ENCODE measurements at regions not wholly inside any gene's neighbourhood (a gene's known extent, or its start where the extent isn't known, plus 50 kb on each side); places are given as distances from the start of the nearest gene placed in this dataset.

DNA sequence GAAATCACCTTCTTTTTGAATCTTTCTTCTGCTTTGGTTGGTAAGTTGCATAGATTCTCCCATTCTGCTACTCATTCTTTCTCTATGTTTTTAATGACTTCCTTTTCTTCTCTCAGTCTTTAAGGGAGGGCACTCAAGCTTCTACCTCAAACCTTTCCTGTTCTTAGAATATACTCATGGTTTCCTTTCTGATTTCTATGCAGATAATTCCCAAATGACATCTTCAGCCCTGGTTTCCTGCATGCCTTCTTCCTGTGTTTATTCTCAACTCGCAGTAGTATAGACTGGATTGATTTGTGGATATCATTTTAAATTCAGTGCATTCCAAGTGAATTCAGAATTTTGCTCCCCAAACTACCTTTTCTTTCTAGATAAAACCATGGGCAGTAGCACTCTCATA, 803.6 kb downstream of the METTL15 start:
- TF ChIP-seq, protein P1, sequence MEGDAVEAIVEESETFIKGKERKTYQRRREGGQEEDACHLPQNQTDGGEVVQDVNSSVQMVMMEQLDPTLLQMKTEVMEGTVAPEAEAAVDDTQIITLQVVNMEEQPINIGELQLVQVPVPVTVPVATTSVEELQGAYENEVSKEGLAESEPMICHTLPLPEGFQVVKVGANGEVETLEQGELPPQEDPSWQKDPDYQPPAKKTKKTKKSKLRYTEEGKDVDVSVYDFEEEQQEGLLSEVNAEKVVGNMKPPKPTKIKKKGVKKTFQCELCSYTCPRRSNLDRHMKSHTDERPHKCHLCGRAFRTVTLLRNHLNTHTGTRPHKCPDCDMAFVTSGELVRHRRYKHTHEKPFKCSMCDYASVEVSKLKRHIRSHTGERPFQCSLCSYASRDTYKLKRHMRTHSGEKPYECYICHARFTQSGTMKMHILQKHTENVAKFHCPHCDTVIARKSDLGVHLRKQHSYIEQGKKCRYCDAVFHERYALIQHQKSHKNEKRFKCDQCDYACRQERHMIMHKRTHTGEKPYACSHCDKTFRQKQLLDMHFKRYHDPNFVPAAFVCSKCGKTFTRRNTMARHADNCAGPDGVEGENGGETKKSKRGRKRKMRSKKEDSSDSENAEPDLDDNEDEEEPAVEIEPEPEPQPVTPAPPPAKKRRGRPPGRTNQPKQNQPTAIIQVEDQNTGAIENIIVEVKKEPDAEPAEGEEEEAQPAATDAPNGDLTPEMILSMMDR (IDR thresholded peaks at IDR 0.05; ENCODE audit: low read depth, low read length, poor library complexity, severe bottlenecking) = no peak
- no peak for TF ChIP-seq EZH2phosphoT487 (IDR thresholded peaks at IDR 0.05; ENCODE audit: borderline replicate concordance, low read length)

All from DOHH2 (cell line).